ENCODE measurements at regions not wholly inside any gene's neighbourhood (a gene's known extent, or its start where the extent isn't known, plus 50 kb on each side); places are given as distances from the start of the nearest gene placed in this dataset.
A peak's percentile ranks its signal among the peaks of the same experiment; 100 is the strongest.

DNA sequence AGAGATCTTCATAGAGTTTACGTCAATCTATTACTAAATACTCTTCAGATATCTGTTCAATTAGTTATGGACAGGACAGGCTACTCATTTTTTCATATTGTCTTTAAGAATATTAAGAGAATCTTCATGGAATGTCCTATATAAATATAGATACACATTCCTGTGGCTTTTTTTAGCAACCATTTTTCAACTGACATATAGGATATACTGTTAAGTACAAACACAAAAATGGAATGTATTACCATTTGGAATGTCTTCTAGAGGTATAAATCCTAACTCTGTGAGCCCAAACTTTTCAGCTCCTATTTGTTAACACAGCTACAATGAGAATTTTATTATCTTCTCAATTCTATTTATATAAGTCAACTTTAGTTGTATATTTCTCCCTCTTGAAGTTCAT, 239.6 kb upstream of the DEFB112 start:
- no peak overlapping the region for H3K27ac ChIP-seq
- no peak for ATAC-seq (replicated peaks in 6 of 8)
- WGBS, 10 experiments, result 0 to 100% (median 85%) methylated on average over 1 of the region's 1 CpG; no CpG with 5 or more reads in 3 of the 10 experiments
- no peaks in the 10 kb centered on the region for H3K4me1 ChIP-seq (replicated peaks in 1 of 2)
- in situ Hi-C loops (cut with MboI; ENCODE audit: low pct_unique_long_range_greater_than_20kb in 2 of 9, low sequenced_read_pairs in 9 of 9, unreplicated experiment in 9 of 9), result no loop called here
- no peak overlapping the region for H3K4me3 ChIP-seq

DNA sequence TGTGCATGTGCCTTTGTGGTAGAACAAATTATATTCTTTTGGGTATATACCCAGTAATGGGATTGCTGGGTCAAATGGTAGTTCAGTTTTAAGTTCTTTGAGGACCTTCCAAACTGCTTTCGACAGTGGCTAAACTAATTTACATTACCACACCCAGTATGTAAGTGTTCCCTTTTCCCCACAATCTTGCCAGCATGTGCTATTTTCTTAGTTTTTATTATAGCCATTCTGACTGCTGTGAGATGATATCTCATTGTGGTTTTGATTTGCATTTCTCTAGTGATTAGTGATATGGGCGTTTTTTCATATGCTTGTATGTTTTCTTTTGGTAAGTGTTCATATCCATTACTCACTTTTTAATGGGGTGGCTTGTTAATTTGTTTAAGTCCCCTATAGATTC, 251.6 kb upstream of the DEFB112 start:
- Histone ChIP-seq H3K27ac (no peak overlapping the region), H3K4me1 (replicated peaks in 1 of 2) (no peaks in the 10 kb centered on the region), H3K4me3 (no peak overlapping the region)
- in situ Hi-C loops (cut with MboI; ENCODE audit: low pct_unique_long_range_greater_than_20kb in 2 of 9, low sequenced_read_pairs in 9 of 9, unreplicated experiment in 9 of 9), result no loop called here
- 10 to 83% (median 60%) methylated on average over 2 of the region's 2 CpGs; no CpG with 5 or more reads in 1 of the 10 experiments for WGBS, 10 experiments
- peak in 1 of 8 experiments; percentile 92 for ATAC-seq (replicated peaks in 6 of 8)

DNA sequence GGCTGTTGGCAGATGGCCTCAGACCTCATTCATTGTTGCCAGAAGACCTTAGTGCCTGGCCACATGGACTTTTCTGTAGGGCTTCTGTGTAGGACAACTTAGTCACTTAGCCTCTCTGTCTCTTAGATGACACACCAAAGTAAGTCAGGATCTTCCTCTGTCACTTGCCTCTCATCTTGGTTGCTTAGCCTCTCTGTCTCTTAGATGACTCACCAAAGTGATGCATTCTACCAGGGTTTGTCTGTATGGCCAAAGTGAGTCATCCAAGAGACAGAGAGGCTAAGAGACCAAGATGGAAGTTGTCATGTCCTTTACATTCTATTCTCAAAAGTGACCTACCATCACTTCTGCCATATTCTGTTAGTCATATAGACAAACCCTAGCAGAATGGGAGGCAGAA, 255.9 kb upstream of the DEFB112 start:
- no peak overlapping the region for H3K4me3 ChIP-seq
- peak in 6 of 8 experiments; percentile 15 to 65 (median 38) for ATAC-seq (replicated peaks in 6 of 8)
- H3K27ac ChIP-seq, result no peak overlapping the region
- H3K4me1 ChIP-seq (replicated peaks in 1 of 2), result no peaks in the 10 kb centered on the region
- in situ Hi-C loops (cut with MboI; ENCODE audit: low pct_unique_long_range_greater_than_20kb in 2 of 9, low sequenced_read_pairs in 9 of 9, unreplicated experiment in 9 of 9), result no loop called here

DNA sequence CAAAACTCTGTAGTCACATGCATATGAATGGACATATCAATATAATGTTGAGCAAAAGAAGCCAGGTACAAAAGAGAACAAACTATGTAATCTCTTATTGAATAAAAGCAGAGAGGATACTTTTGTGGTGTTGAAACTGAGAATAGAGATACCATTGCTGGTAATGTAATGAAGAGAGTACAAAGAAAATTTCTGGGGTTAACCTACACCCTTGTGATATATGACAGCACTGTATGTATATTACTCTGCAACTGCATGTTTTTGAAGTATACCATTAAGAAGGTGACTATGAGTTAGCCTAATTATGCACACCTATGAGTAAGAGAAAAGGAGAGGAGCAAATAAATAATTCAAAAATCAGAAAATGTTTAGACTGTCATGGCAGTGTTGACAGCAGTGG, 268.8 kb upstream of the DEFB112 start:
- ATAC-seq (replicated peaks in 6 of 8), result no peak
- no peak overlapping the region for H3K4me3 ChIP-seq
- H3K27ac ChIP-seq, result no peak overlapping the region
- no peaks in the 10 kb centered on the region for H3K4me1 ChIP-seq (replicated peaks in 1 of 2)
- in situ Hi-C loops (cut with MboI; ENCODE audit: low pct_unique_long_range_greater_than_20kb in 2 of 9, low sequenced_read_pairs in 9 of 9, unreplicated experiment in 9 of 9), result no loop called here

DNA sequence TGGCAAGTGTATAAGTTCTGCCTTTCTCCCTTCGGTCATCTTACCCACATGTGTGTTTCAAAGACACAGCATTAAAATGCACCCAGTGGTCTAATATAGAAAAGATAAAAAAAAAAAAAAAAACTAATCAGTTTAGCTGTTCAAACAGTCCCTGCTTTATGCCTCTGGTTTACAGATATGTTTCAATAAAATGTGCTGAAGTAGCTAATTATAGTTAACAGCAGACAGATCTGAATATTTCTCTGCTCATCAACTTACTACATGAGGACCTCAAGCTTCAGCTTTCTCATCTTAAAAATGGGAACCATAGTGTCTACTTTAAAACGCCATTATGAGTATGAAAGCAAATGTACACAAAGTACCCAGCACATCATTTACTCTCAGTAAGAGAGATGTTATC, 280.6 kb upstream of the DEFB112 start:
- no peak overlapping the region for H3K27ac ChIP-seq
- H3K4me1 ChIP-seq (replicated peaks in 1 of 2), result no peaks in the 10 kb centered on the region
- WGBS, 10 experiments, result 0 to 100% (median 70%) methylated on average over 1 to 2 of the region's 2 CpGs; no CpG with 5 or more reads in 1 of the 10 experiments
- in situ Hi-C loops (cut with MboI; ENCODE audit: low pct_unique_long_range_greater_than_20kb in 2 of 9, low sequenced_read_pairs in 9 of 9, unreplicated experiment in 9 of 9), result no loop called here
- ATAC-seq (replicated peaks in 6 of 8), result no peak
- no peak overlapping the region for H3K4me3 ChIP-seq

DNA sequence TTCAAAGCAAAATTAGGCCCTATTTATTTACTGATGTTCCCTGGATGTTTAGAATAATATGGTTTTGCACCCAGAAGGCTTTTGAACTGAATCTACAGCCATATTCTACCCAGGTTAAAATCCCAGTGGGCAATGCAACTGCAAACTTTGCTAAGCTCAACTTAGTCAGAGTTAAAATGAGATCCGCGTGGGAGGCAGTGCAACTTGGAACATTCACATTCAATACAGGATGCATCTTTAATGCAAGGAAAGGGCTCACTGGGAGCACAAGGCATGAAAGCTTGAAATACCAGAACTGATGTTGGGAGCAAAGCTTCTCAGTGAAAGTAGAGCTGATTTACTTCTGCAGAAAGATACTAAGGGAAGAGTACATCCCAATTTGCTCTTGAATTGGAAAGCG, 281.2 kb upstream of the DEFB112 start:
- H3K4me3 ChIP-seq, result no peak overlapping the region
- in situ Hi-C loops (cut with MboI; ENCODE audit: low pct_unique_long_range_greater_than_20kb in 2 of 9, low sequenced_read_pairs in 9 of 9, unreplicated experiment in 9 of 9), result no loop called here
- H3K27ac ChIP-seq, result no peak overlapping the region
- no peaks in the 10 kb centered on the region for H3K4me1 ChIP-seq (replicated peaks in 1 of 2)
- ATAC-seq (replicated peaks in 6 of 8), result no peak
- WGBS, 10 experiments, result 41 to 95% (median 80%) methylated on average over 1 to 3 of the region's 3 CpGs

DNA sequence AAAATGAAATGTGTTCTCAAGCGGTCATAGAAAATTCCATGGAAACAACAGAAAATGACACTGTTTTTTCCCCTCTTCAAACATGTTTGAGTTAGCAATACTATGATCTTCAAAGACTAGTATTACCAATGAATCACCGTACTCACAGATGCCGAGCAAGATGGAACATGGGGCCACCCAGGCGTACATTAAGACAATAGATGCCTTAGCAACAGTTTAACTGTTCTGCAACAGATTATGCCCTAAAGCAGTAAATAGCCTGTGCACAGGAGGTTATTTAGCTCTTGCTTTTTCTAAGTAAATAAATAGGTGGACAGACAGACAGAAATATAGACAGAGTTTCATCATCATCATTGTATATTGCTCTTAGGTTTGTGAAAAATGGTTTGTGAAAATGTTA, 284.0 kb upstream of the DEFB112 start:
- ATAC-seq (replicated peaks in 6 of 8), result no peak
- in situ Hi-C loops (cut with MboI; ENCODE audit: low pct_unique_long_range_greater_than_20kb in 2 of 9, low sequenced_read_pairs in 9 of 9, unreplicated experiment in 9 of 9), result no loop called here
- H3K4me1 ChIP-seq (replicated peaks in 1 of 2), result no peaks in the 10 kb centered on the region
- H3K4me3 ChIP-seq, result no peak overlapping the region
- H3K27ac ChIP-seq, result no peak overlapping the region
- 0 to 96% (median 70%) methylated on average over 1 to 4 of the region's 4 CpGs; no CpG with 5 or more reads in 1 of the 10 experiments for WGBS, 10 experiments

DNA sequence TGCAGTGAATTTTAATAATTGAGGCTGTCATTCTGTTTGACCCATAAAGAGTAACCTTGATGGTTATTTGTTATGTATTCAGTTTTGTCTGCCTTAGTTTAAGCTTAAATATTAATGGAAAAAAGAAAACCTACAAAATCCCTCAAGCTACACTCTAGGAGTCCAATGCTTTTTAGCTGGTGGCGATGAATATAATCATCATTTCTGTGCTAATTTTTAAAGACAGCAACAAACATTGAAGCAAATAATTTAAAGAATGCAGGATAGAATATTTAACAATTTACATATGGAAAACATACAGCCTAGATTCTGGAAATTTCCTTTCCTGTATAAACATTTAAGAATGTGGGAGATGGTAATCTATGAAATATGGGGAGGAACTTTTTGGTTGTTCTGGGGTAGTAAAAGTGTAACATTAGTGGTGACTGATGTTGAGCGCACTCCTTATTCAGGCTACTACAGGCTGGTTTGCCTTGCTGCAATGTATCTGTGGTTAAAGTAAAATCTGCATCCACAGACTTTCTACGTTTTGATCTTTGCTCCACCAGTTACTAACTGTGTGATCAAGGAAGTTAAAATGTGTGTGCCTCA, 287.9 kb upstream of the DEFB112 start:
- Histone ChIP-seq H3K4me1 (replicated peaks in 1 of 2) (no peaks in the 10 kb centered on the region), H3K4me3 (no peak overlapping the region), H3K27ac (no peak overlapping the region)
- ATAC-seq (replicated peaks in 6 of 8), result peak in 1 of 8 experiments; percentile 93
- WGBS, 10 experiments, result 0 to 100% (median 84%) methylated on average over 1 to 3 of the region's 3 CpGs
- in situ Hi-C loops (cut with MboI; ENCODE audit: low pct_unique_long_range_greater_than_20kb in 2 of 9, low sequenced_read_pairs in 9 of 9, unreplicated experiment in 9 of 9), result no loop called here

DNA sequence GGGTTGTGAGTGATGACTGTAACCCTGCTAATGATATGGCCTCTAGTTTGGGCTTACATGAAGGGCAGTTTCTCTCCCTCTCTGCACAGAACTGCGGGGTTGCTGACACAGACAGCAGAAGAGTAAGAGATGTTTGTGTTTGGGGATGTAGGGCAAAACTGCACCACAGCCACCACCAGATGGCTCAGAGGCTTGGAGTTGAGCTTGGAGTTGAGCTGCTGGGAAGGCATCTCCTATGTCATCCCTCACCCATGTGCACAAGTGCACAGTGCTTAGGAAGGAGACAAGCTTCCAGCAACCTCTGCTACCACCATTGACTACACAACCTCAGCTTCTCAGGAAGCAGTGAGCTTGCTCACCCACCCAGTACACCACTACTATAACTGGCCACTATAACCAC, 303.9 kb upstream of the DEFB112 start:
- 100% methylated on average over 1 of the region's 1 CpG; no CpG with 5 or more reads in 8 of the 10 experiments for WGBS, 10 experiments
- in situ Hi-C loops (cut with MboI; ENCODE audit: low pct_unique_long_range_greater_than_20kb in 2 of 9, low sequenced_read_pairs in 9 of 9, unreplicated experiment in 9 of 9), result no loop called here
- peak in 2 of 8 experiments; percentile 66 to 91 for ATAC-seq (replicated peaks in 6 of 8)

DNA sequence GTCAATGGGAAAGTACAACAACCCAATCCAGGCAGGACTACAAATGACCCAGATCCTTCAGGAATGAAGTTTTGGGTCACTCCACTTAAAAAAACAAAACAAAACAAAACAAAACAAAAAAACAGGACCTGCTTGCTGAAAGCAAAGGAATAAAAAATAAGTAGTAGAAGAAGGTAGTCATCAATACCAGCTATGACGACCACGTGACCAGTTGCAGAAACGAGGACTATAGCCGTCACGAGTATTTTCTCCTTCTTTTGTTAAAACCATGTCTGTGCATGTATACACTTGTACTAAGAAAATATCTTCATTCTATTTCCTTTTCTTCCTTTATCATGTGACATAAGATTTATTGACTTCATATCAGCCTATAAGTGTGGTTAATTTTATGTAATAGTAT, 308.4 kb upstream of the DEFB112 start:
- WGBS, 10 experiments, result 35 to 97% (median 92%) methylated on average over 1 to 5 of the region's 5 CpGs
- in situ Hi-C loops (cut with MboI; ENCODE audit: low pct_unique_long_range_greater_than_20kb in 2 of 9, low sequenced_read_pairs in 9 of 9, unreplicated experiment in 9 of 9), result no loop called here
- H3K4me3 ChIP-seq, result no peak overlapping the region
- no peak overlapping the region for H3K27ac ChIP-seq
- no peaks in the 10 kb centered on the region for H3K4me1 ChIP-seq (replicated peaks in 1 of 2)
- no peak for ATAC-seq (replicated peaks in 6 of 8)

More for the DNA sequence above, 303.9 kb upstream of the DEFB112 start:
- no peak overlapping the region for H3K4me3 ChIP-seq
- H3K4me1 ChIP-seq (replicated peaks in 1 of 2), result no peaks in the 10 kb centered on the region
- no peak overlapping the region for H3K27ac ChIP-seq

DNA sequence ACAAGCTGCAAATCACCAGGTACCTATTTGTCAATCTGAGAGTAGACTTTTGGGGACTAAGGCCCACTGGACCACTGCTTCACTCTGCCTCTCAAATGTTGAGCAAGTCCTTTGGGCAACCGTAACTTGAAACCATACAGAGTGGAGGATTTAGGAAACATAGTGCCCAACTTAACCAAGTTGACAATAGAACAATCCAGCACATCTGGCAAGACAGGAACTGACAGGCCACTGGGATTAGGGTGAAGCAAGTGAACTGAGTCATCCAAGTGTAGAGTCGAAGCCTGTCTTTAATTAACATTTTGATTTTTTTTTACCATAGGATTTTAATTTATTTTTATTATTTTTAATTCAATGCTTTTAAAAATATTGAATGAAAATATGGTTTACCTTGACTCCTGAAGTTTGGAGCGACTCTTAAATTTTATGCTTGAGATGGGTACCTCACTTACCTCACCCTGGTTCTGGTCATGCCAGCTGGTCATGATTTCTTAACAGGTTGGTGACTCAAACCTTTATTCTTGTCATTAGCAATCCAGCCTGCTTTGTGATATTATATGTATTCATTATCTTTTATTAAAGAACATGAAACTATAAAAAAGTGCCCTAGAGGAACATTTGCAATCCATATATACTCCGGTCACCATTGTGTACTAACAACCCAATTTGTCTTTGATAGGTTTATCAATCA, 312.1 kb upstream of the DEFB112 start:
- H3K4me3 ChIP-seq, result no peak overlapping the region
- in situ Hi-C loops (cut with MboI; ENCODE audit: low pct_unique_long_range_greater_than_20kb in 2 of 9, low sequenced_read_pairs in 9 of 9, unreplicated experiment in 9 of 9), result no loop called here
- H3K27ac ChIP-seq, result no peak overlapping the region
- 23 to 100% (median 76%) methylated on average over 1 to 4 of the region's 4 CpGs for whole genome bisulfite sequencing, 10 experiments
- H3K4me1 ChIP-seq (replicated peaks in 1 of 2), result no peaks in the 10 kb centered on the region
- peak in 1 of 8 experiments; percentile 23 for ATAC-seq (replicated peaks in 6 of 8)

DNA sequence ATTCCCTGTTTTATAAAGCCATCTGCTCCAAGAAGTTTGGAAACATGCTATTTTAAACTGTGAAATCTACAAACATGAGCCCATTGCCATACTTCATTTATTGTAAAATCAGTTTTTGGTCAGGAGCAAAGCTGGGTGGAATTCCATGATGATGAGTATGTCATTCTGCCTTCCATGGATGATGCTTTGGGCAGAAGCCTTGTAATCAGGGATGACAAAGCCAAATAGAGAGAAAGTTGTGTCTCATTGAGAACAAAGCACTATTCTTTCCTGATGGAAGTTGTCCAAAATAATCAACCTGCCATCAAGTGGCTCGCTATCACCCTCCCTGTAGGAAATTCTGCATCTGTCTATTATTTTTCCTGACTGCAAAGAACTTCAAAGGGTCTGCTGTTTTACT, 313.0 kb upstream of the DEFB112 start:
- ATAC-seq (replicated peaks in 6 of 8), result no peak
- Histone ChIP-seq H3K4me3 (no peak overlapping the region), H3K4me1 (replicated peaks in 1 of 2) (no peaks in the 10 kb centered on the region), H3K27ac (no peak overlapping the region)
- in situ Hi-C loops (cut with MboI; ENCODE audit: low pct_unique_long_range_greater_than_20kb in 2 of 9, low sequenced_read_pairs in 9 of 9, unreplicated experiment in 9 of 9), result no loop called here
- 20 to 100% (median 73%) methylated on average over 1 of the region's 1 CpG; no CpG with 5 or more reads in 2 of the 10 experiments for WGBS, 10 experiments

DNA sequence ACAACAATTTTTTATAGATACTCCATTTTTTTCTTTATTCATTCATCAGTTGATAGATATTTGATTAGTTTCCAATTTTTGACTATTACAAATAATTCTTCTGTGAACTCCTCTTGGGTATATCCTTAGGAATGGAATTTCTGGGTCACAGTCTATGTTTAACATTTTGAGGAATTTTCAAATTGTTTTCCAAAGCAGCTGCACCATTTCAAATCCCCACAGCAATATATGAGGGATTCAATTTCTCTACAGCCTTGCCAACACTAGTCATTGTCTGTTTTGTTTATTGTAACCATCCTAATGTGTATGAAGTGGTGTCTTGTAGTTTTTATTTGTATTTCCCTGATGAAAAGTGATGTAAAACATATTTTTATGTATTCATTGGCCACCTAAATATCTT, 320.3 kb upstream of the DEFB112 start:
- no peak overlapping the region for H3K27ac ChIP-seq
- H3K4me3 ChIP-seq, result no peak overlapping the region
- in situ Hi-C loops (cut with MboI; ENCODE audit: low pct_unique_long_range_greater_than_20kb in 2 of 9, low sequenced_read_pairs in 9 of 9, unreplicated experiment in 9 of 9), result no loop called here
- H3K4me1 ChIP-seq (replicated peaks in 1 of 2), result no peaks in the 10 kb centered on the region
- ATAC-seq (replicated peaks in 6 of 8), result no peak

DNA sequence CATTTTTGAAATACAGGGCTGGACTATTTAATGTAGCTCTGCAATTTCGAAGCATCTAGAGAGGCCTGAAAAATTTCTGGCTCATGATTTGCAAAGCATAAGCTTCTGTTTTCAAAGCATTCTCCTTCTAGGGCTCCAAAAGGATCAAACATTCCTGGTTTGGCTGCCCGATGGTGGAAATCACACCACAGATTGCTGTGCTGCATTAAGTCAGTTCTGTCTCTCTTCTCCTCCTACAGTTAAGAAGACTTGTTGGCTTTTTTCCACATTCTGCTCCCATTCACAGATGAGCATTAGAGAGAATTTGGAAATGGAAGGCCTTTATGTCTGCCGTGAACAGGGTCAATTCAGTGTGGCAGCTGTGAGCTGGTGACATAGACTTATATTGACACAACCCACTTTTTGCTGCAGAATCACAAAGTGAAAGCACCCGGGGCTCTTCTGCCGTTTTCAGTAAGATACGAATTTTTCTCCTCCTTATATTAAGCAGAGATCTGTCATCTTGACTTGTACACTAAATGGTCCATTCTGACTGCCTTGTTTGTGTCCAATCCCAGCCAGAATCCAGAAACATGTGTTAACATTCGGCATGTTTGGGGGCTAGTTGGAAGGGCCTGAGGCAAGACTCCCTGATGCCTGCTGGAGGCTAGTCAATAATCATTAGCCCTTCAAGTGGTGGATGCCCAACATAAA, 330.8 kb upstream of the DEFB112 start:
- no peak overlapping the region for H3K27ac ChIP-seq
- H3K4me1 ChIP-seq (replicated peaks in 1 of 2), result no peaks in the 10 kb centered on the region
- peak in 2 of 8 experiments; percentile 36 to 76 for ATAC-seq (replicated peaks in 6 of 8)
- WGBS, 10 experiments, result 6 to 98% (median 39%) methylated on average over 2 to 7 of the region's 7 CpGs; no CpG with 5 or more reads in 2 of the 10 experiments
- in situ Hi-C loops (cut with MboI; ENCODE audit: low pct_unique_long_range_greater_than_20kb in 2 of 9, low sequenced_read_pairs in 9 of 9, unreplicated experiment in 9 of 9), result no loop called here
- no peak overlapping the region for H3K4me3 ChIP-seq

Measured in motor neuron (in vitro differentiated cells).